IPS-18a (cell line): ENCODE measurements at regions not wholly inside any gene's neighbourhood (a gene's known extent, or its start where the extent isn't known, plus 50 kb on each side); places are given as distances from the start of the nearest gene placed in this dataset.

Source experiments
- H3K27ac ChIP-seq: one replicate; pipeline ENCODE4 v1.5.1; 2013; ENCODE audit warnings: low read length
- H3K27me3 ChIP-seq: one replicate; pipeline ENCODE4 v1.6.1; 2013; ENCODE audit warnings: mild to moderate bottlenecking, low read length; ENCODE audit not compliant: control insufficient read depth, insufficient read depth
- H3K36me3 ChIP-seq: one replicate; pipeline ENCODE4 v1.6.1; 2013; ENCODE audit warnings: low read depth, low read length; ENCODE audit not compliant: control insufficient read depth
- H3K4me1 ChIP-seq: one replicate; pipeline ENCODE4 v1.6.1; 2013; ENCODE audit warnings: low read depth, low read length; ENCODE audit not compliant: control insufficient read depth
- H3K4me3 ChIP-seq: one replicate; pipeline ENCODE4 v1.5.1; 2013; ENCODE audit warnings: low read length
- H3K9ac ChIP-seq: one replicate; pipeline ENCODE4 v1.6.1; 2013; ENCODE audit warnings: mild to moderate bottlenecking, low read length, moderate library complexity
- H3K9me3 ChIP-seq: one replicate; pipeline ENCODE4 v1.6.1; 2013; ENCODE audit warnings: low read depth, low read length; ENCODE audit not compliant: control insufficient read depth

GRCh38 chr18:51997129-51997528, 342.9 kb upstream of the DCC start:
- no peaks in the 10 kb centered on the region for H3K9me3 ChIP-seq
- no peaks in the 10 kb centered on the region for H3K27me3 ChIP-seq
- no peak overlapping the region for H3K27ac ChIP-seq
- no peaks in the 10 kb centered on the region for H3K36me3 ChIP-seq
- H3K9ac ChIP-seq, result no peak overlapping the region
- H3K4me3 ChIP-seq, result no peak overlapping the region
- H3K4me1 ChIP-seq, result no peaks in the 10 kb centered on the region

GRCh38 chr18:51998066-51998465, 341.9 kb upstream of the DCC start:
- no peaks in the 10 kb centered on the region for H3K27me3 ChIP-seq
- no peak overlapping the region for H3K4me3 ChIP-seq
- H3K36me3 ChIP-seq, result no peaks in the 10 kb centered on the region
- H3K9ac ChIP-seq, result no peak overlapping the region
- no peaks in the 10 kb centered on the region for H3K4me1 ChIP-seq
- no peak overlapping the region for H3K27ac ChIP-seq
- H3K9me3 ChIP-seq, result no peaks in the 10 kb centered on the region

GRCh38 chr18:51998711-51999110, 341.3 kb upstream of the DCC start:
- no peak overlapping the region for H3K9ac ChIP-seq
- no peak overlapping the region for H3K27ac ChIP-seq
- no peaks in the 10 kb centered on the region for H3K4me1 ChIP-seq
- H3K9me3 ChIP-seq, result no peaks in the 10 kb centered on the region
- H3K27me3 ChIP-seq, result no peaks in the 10 kb centered on the region
- H3K4me3 ChIP-seq, result no peak overlapping the region
- H3K36me3 ChIP-seq, result no peaks in the 10 kb centered on the region

- Histone ChIP-seq H3K36me3 (no peaks in the 10 kb centered on the region), H3K27ac (no peak overlapping the region), H3K4me1 (no peaks in the 10 kb centered on the region), H3K9ac (no peak overlapping the region), H3K27me3 (no peaks in the 10 kb centered on the region), H3K9me3 (no peaks in the 10 kb centered on the region), H3K4me3 (no peak overlapping the region)
Observed at GRCh38 chr18:51999351-51999750, 340.6 kb upstream of the DCC start.

- H3K9ac ChIP-seq, result no peak overlapping the region
- H3K9me3 ChIP-seq, result no peaks in the 10 kb centered on the region
- no peaks in the 10 kb centered on the region for H3K4me1 ChIP-seq
Observed at GRCh38 chr18:52000435-52000834, 339.6 kb upstream of the DCC start.

GRCh38 chr18:52001106-52001505, 338.9 kb upstream of the DCC start:
- H3K4me1 ChIP-seq, result no peaks in the 10 kb centered on the region
- H3K36me3 ChIP-seq, result no peaks in the 10 kb centered on the region
- H3K9ac ChIP-seq, result no peak overlapping the region
- H3K27me3 ChIP-seq, result no peaks in the 10 kb centered on the region
- no peak overlapping the region for H3K27ac ChIP-seq
- H3K9me3 ChIP-seq, result no peaks in the 10 kb centered on the region
- no peak overlapping the region for H3K4me3 ChIP-seq

More at GRCh38 chr18:52000435-52000834, 339.6 kb upstream of the DCC start:
- Histone ChIP-seq H3K4me3 (no peak overlapping the region), H3K36me3 (no peaks in the 10 kb centered on the region), H3K27me3 (no peaks in the 10 kb centered on the region), H3K27ac (no peak overlapping the region)

GRCh38 chr18:52002600-52002999, 337.4 kb upstream of the DCC start:
- Histone ChIP-seq H3K36me3 (no peaks in the 10 kb centered on the region), H3K9me3 (no peaks in the 10 kb centered on the region), H3K9ac (no peak overlapping the region), H3K4me3 (no peak overlapping the region), H3K4me1 (no peaks in the 10 kb centered on the region), H3K27ac (no peak overlapping the region), H3K27me3 (no peaks in the 10 kb centered on the region)

- H3K9ac ChIP-seq, result no peak overlapping the region
- no peaks in the 10 kb centered on the region for H3K9me3 ChIP-seq
- no peak overlapping the region for H3K4me3 ChIP-seq
- H3K36me3 ChIP-seq, result no peaks in the 10 kb centered on the region
- H3K27ac ChIP-seq, result no peak overlapping the region
- H3K27me3 ChIP-seq, result no peaks in the 10 kb centered on the region
- no peaks in the 10 kb centered on the region for H3K4me1 ChIP-seq
Observed at GRCh38 chr18:52007105-52007504, 332.9 kb upstream of the DCC start.

GRCh38 chr18:52008330-52008729, 331.7 kb upstream of the DCC start:
- H3K4me1 ChIP-seq, result no peaks in the 10 kb centered on the region
- no peaks in the 10 kb centered on the region for H3K36me3 ChIP-seq
- H3K9me3 ChIP-seq, result no peaks in the 10 kb centered on the region
- H3K27me3 ChIP-seq, result no peaks in the 10 kb centered on the region
- H3K4me3 ChIP-seq, result no peak overlapping the region
- H3K9ac ChIP-seq, result no peak overlapping the region
- H3K27ac ChIP-seq, result no peak overlapping the region

GRCh38 chr18:52008736-52009135, 331.3 kb upstream of the DCC start:
- no peaks in the 10 kb centered on the region for H3K9me3 ChIP-seq
- no peaks in the 10 kb centered on the region for H3K27me3 ChIP-seq
- no peak overlapping the region for H3K27ac ChIP-seq

GRCh38 chr18:52009958-52010357, 330.0 kb upstream of the DCC start:
- Histone ChIP-seq H3K4me3 (no peak overlapping the region), H3K27me3 (no peaks in the 10 kb centered on the region), H3K4me1 (no peaks in the 10 kb centered on the region), H3K27ac (no peak overlapping the region), H3K9me3 (no peaks in the 10 kb centered on the region), H3K9ac (no peak overlapping the region), H3K36me3 (no peaks in the 10 kb centered on the region)

More at GRCh38 chr18:52008736-52009135, 331.3 kb upstream of the DCC start:
- H3K36me3 ChIP-seq, result no peaks in the 10 kb centered on the region
- H3K4me1 ChIP-seq, result no peaks in the 10 kb centered on the region
- no peak overlapping the region for H3K4me3 ChIP-seq
- H3K9ac ChIP-seq, result no peak overlapping the region

- H3K27ac ChIP-seq, result no peak overlapping the region
- no peak overlapping the region for H3K9ac ChIP-seq
- peaks cover 5% of the 10 kb centered on the region for H3K4me1 ChIP-seq
- H3K36me3 ChIP-seq, result no peaks in the 10 kb centered on the region
- H3K4me3 ChIP-seq, result no peak overlapping the region
- no peaks in the 10 kb centered on the region for H3K9me3 ChIP-seq
- H3K27me3 ChIP-seq, result no peaks in the 10 kb centered on the region
Observed at GRCh38 chr18:52045946-52046675, 293.9 kb upstream of the DCC start.
